ENCODE measurements at regions not wholly inside any gene's neighbourhood (a gene's known extent, or its start where the extent isn't known, plus 50 kb on each side); places are given as distances from the start of the nearest gene placed in this dataset.

GRCh38 chr6:97653076-97653475 lies 370.1 kb upstream of the MMS22L start:
- H3K9me3 Mint-ChIP-seq = no peaks in the 10 kb centered on the region
- DNase-seq (ENCODE audit: extremely low spot score, unreplicated experiment) = no peak
- peaks cover 4% of the 10 kb centered on the region for H3K4me1 Mint-ChIP-seq (ENCODE audit: unreplicated experiment)
- H3K27me3 Mint-ChIP-seq = no peaks in the 10 kb centered on the region
- H3K4me3 Mint-ChIP-seq = no peak overlapping the region
- H3K27ac Mint-ChIP-seq = no peak overlapping the region
- TF ChIP-seq CTCF (conservative IDR thresholded peaks at IDR 0.05) = no peak
- H3K36me3 Mint-ChIP-seq = no peaks in the 10 kb centered on the region

- Mint-ChIP-seq H3K9me3 (no peaks in the 10 kb centered on the region), H3K27me3 (no peaks in the 10 kb centered on the region), H3K4me1 (ENCODE audit: unreplicated experiment) (peaks cover 4% of the 10 kb centered on the region), H3K36me3 (no peaks in the 10 kb centered on the region), H3K27ac (no peak overlapping the region), H3K4me3 (no peak overlapping the region)
- TF ChIP-seq CTCF (conservative IDR thresholded peaks at IDR 0.05) = no peak
- DNase-seq (ENCODE audit: extremely low spot score, unreplicated experiment) = no peak
Observed at GRCh38 chr6:97653517-97653916, 370.5 kb upstream of the MMS22L start.

GRCh38 chr6:97654674-97655073 lies 371.7 kb upstream of the MMS22L start:
- no peak overlapping the region for H3K4me3 Mint-ChIP-seq
- no peak for DNase-seq (ENCODE audit: extremely low spot score, unreplicated experiment)
- no peaks in the 10 kb centered on the region for H3K36me3 Mint-ChIP-seq
- no peak overlapping the region for H3K27ac Mint-ChIP-seq
- H3K27me3 Mint-ChIP-seq = no peaks in the 10 kb centered on the region
- no peaks in the 10 kb centered on the region for H3K9me3 Mint-ChIP-seq
- TF ChIP-seq CTCF (conservative IDR thresholded peaks at IDR 0.05) = no peak
- H3K4me1 Mint-ChIP-seq (ENCODE audit: unreplicated experiment) = peaks cover 4% of the 10 kb centered on the region

- Mint-ChIP-seq H3K4me1 (ENCODE audit: unreplicated experiment) (peaks cover 4% of the 10 kb centered on the region), H3K36me3 (no peaks in the 10 kb centered on the region), H3K27ac (no peak overlapping the region), H3K9me3 (no peaks in the 10 kb centered on the region), H3K27me3 (no peaks in the 10 kb centered on the region), H3K4me3 (no peak overlapping the region)
- no peak for TF ChIP-seq CTCF (conservative IDR thresholded peaks at IDR 0.05)
- no peak for DNase-seq (ENCODE audit: extremely low spot score, unreplicated experiment)
Observed at GRCh38 chr6:97656236-97656635, 373.2 kb upstream of the MMS22L start.

GRCh38 chr6:97656706-97657350 lies 373.8 kb upstream of the MMS22L start:
- Mint-ChIP-seq H3K27me3 (peaks cover 4% of the 10 kb centered on the region), H3K36me3 (no peaks in the 10 kb centered on the region), H3K9me3 (no peaks in the 10 kb centered on the region), H3K27ac (no peak overlapping the region), H3K4me3 (no peak overlapping the region), H3K4me1 (ENCODE audit: unreplicated experiment) (peaks cover 4% of the 10 kb centered on the region)
- DNase-seq (ENCODE audit: extremely low spot score, unreplicated experiment) = no peak
- TF ChIP-seq CTCF (conservative IDR thresholded peaks at IDR 0.05) = no peak

- DNase-seq (ENCODE audit: extremely low spot score, unreplicated experiment) = no peak
- no peaks in the 10 kb centered on the region for H3K36me3 Mint-ChIP-seq
- H3K27me3 Mint-ChIP-seq = peaks cover 5% of the 10 kb centered on the region
- H3K27ac Mint-ChIP-seq = no peak overlapping the region
- no peaks in the 10 kb centered on the region for H3K9me3 Mint-ChIP-seq
- H3K4me3 Mint-ChIP-seq = no peak overlapping the region
- no peak for TF ChIP-seq CTCF (conservative IDR thresholded peaks at IDR 0.05)
- H3K4me1 Mint-ChIP-seq (ENCODE audit: unreplicated experiment) = peaks cover 4% of the 10 kb centered on the region
Observed at GRCh38 chr6:97658090-97658489, 375.1 kb upstream of the MMS22L start.

All from type B pancreatic cell (in vitro differentiated cells).